ENCODE measurements at regions not wholly inside any gene's neighbourhood (a gene's known extent, or its start where the extent isn't known, plus 50 kb on each side); places are given as distances from the start of the nearest gene placed in this dataset.

GRCh38 chr12:28948685-28949084, 200.4 kb upstream of the FAR2 start:
- no peaks in the 10 kb centered on the region for H3K9me3 ChIP-seq
- DNase-seq (ENCODE audit: low spot score): no peak
- H3K4me3 ChIP-seq: no peak overlapping the region
- no peaks in the 10 kb centered on the region for H3K36me3 ChIP-seq
- intact Hi-C loops (cut with DNase I): no loop called here
- no peaks in the 10 kb centered on the region for H3K4me1 ChIP-seq (replicated peaks)
- WGBS: 80% methylated on average over 1 of the region's 1 CpG
- no peaks in the 10 kb centered on the region for H3K27me3 ChIP-seq (replicated peaks; ENCODE audit: insufficient read depth)
- no peak overlapping the region for H3K27ac ChIP-seq
- no peak for TF ChIP-seq POLR2A (IDR thresholded peaks at IDR 0.05)
- no peak for TF ChIP-seq CTCF (IDR thresholded peaks at IDR 0.05)
- TF ChIP-seq POLR2AphosphoS5 (IDR thresholded peaks at IDR 0.05): no peak

GRCh38 chr12:28949184-28949583, 199.9 kb upstream of the FAR2 start:
- WGBS: 97% methylated on average over 1 of the region's 1 CpG
- intact Hi-C loops (cut with DNase I): no loop called here

GRCh38 chr12:28950049-28950448, 199.0 kb upstream of the FAR2 start:
- Histone ChIP-seq H3K27ac (no peak overlapping the region), H3K36me3 (no peaks in the 10 kb centered on the region), H3K4me3 (no peak overlapping the region), H3K4me1 (replicated peaks) (no peaks in the 10 kb centered on the region), H3K9me3 (no peaks in the 10 kb centered on the region), H3K27me3 (replicated peaks; ENCODE audit: insufficient read depth) (no peaks in the 10 kb centered on the region)
- intact Hi-C loops (cut with DNase I): no loop called here
- no peak for TF ChIP-seq POLR2A (IDR thresholded peaks at IDR 0.05)
- DNase-seq (ENCODE audit: low spot score): no peak

More at GRCh38 chr12:28949184-28949583, 199.9 kb upstream of the FAR2 start:
- no peak for TF ChIP-seq POLR2A (IDR thresholded peaks at IDR 0.05)
- no peak overlapping the region for H3K4me3 ChIP-seq
- no peak overlapping the region for H3K27ac ChIP-seq
- DNase-seq (ENCODE audit: low spot score): no peak
- no peaks in the 10 kb centered on the region for H3K36me3 ChIP-seq
- H3K4me1 ChIP-seq (replicated peaks): no peaks in the 10 kb centered on the region
- no peaks in the 10 kb centered on the region for H3K27me3 ChIP-seq (replicated peaks; ENCODE audit: insufficient read depth)
- no peaks in the 10 kb centered on the region for H3K9me3 ChIP-seq

DNA sequence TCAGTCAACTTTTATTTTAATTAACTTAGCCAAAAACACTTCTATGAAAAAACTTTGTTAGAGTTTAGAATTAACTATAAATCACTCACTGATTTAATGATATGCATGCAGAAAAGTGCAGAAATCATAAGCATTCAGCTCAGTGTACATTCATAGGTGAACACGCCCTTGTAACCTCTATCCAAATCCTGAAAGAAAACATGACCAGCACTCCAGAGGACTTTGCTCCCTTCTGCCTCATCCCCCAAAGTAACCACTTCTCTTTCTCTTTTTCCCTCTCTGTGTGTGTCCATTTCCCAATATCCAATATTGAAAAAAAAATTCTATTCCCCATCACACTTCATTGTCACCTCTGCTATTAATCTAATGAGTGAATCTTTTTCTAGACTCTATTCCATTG, 197.1 kb upstream of the FAR2 start:
- TF ChIP-seq POLR2AphosphoS5 (IDR thresholded peaks at IDR 0.05) (no peak), POLR2A (IDR thresholded peaks at IDR 0.05) (no peak), CTCF (IDR thresholded peaks at IDR 0.05) (no peak)
- Histone ChIP-seq H3K9me3 (no peaks in the 10 kb centered on the region), H3K4me1 (replicated peaks) (no peaks in the 10 kb centered on the region), H3K4me3 (no peak overlapping the region), H3K27ac (no peak overlapping the region), H3K36me3 (no peaks in the 10 kb centered on the region), H3K27me3 (replicated peaks; ENCODE audit: insufficient read depth) (no peaks in the 10 kb centered on the region)
- intact Hi-C loops (cut with DNase I): no loop called here
- no peak for DNase-seq (ENCODE audit: low spot score)
- WGBS: 77% methylated on average over 1 of the region's 1 CpG

GRCh38 chr12:28954333-28954732, 194.7 kb upstream of the FAR2 start:
- TF ChIP-seq POLR2AphosphoS5 (IDR thresholded peaks at IDR 0.05): no peak
- TF ChIP-seq CTCF (IDR thresholded peaks at IDR 0.05): no peak
- no peak for TF ChIP-seq POLR2A (IDR thresholded peaks at IDR 0.05)
- H3K27me3 ChIP-seq (replicated peaks; ENCODE audit: insufficient read depth): no peaks in the 10 kb centered on the region
- H3K27ac ChIP-seq: no peak overlapping the region
- no peaks in the 10 kb centered on the region for H3K4me1 ChIP-seq (replicated peaks)
- no peak for DNase-seq (ENCODE audit: low spot score)
- no peak overlapping the region for H3K4me3 ChIP-seq
- H3K9me3 ChIP-seq: no peaks in the 10 kb centered on the region
- intact Hi-C loops (cut with DNase I): no loop called here
- H3K36me3 ChIP-seq: no peaks in the 10 kb centered on the region

- no peak overlapping the region for H3K4me3 ChIP-seq
- H3K27ac ChIP-seq: no peak overlapping the region
- TF ChIP-seq CTCF (IDR thresholded peaks at IDR 0.05): no peak
- TF ChIP-seq POLR2A (IDR thresholded peaks at IDR 0.05): no peak
- no peak for TF ChIP-seq POLR2AphosphoS5 (IDR thresholded peaks at IDR 0.05)
- no peaks in the 10 kb centered on the region for H3K4me1 ChIP-seq (replicated peaks)
- H3K36me3 ChIP-seq: no peaks in the 10 kb centered on the region
- no peak for DNase-seq (ENCODE audit: low spot score)
- 84% methylated on average over 2 of the region's 2 CpGs for WGBS
- no peaks in the 10 kb centered on the region for H3K27me3 ChIP-seq (replicated peaks; ENCODE audit: insufficient read depth)
- H3K9me3 ChIP-seq: no peaks in the 10 kb centered on the region
- intact Hi-C loops (cut with DNase I): no loop called here
Measured at GRCh38 chr12:28955491-28955890, 193.6 kb upstream of the FAR2 start.

Measured in prostate gland (tissue), 2 donors.